Type B pancreatic cell (in vitro differentiated cells): ENCODE measurements at regions not wholly inside any gene's neighbourhood (a gene's known extent, or its start where the extent isn't known, plus 50 kb on each side); places are given as distances from the start of the nearest gene placed in this dataset.

ENCODE experiments used
- DNase-seq: peaks from one replicate; pipeline ENCODE4 v3.0.0; 2021; ENCODE audit warnings: mixed read lengths; ENCODE audit not compliant: unreplicated experiment; ENCODE audit errors: extremely low spot score
- H3K27ac Mint-ChIP-seq: 2 replicates; pipeline ENCODE4 v1.8.0; 2021; ENCODE audit warnings: mild to moderate bottlenecking, mixed read lengths
- H3K27me3 Mint-ChIP-seq: 2 replicates; pipeline ENCODE4 v1.8.0; 2021; ENCODE audit warnings: mixed read lengths
- H3K36me3 Mint-ChIP-seq: 2 replicates; pipeline ENCODE4 v1.8.0; 2021; ENCODE audit warnings: mixed read lengths
- H3K4me1 Mint-ChIP-seq: one replicate; pipeline ENCODE4 v1.8.0; 2021; ENCODE audit warnings: mixed read lengths; ENCODE audit not compliant: unreplicated experiment
- H3K4me3 Mint-ChIP-seq: 2 replicates; pipeline ENCODE4 v1.8.0; 2021; ENCODE audit warnings: mild to moderate bottlenecking, mixed read lengths
- H3K9me3 Mint-ChIP-seq: 2 replicates; pipeline ENCODE4 v1.8.0; 2021; ENCODE audit warnings: mixed read lengths
- TF ChIP-seq, protein P1 (sequence below): fragments of 200-600 bp; sonication (generic); conservative IDR thresholded peaks from 2 replicates; pipeline ENCODE4 v1.5.0; 2021; ENCODE audit warnings: antibody characterized with exemption, mild to moderate bottlenecking

DNA sequence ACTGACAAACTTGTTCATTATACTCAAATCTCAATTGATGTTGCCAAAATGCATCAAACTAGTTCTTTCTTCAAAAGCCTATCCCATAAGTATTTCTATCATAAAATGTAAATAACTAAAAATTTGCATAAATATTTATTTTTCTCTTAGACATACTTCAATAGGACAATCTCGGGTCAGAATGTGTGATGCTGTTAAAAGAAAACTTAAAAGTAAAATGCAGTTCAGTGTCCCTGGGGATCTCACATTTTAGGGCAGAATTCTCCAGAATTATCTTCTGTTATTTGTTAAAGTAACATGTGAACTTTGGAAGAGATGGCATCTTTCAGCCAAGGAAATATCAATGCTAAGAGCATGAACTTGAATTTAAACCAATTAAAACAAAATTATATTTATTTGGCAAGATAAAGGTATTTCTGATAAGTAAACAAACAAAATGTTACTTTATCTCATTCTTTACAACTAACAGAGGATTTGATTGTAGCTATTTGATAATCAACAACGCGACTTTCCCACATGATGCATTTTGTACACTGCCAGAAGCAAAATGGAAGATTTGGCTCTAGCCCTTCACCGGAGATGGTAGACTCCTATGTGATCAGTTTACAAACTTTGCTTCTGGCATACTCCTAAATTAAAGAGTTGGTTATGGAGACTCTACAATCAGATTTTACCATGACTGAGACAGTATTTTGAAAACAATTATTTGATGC, 169.5 kb upstream of the EDNRB start:
- Mint-ChIP-seq H3K4me3 (no peak overlapping the region), H3K36me3 (no peaks in the 10 kb centered on the region), H3K27me3 (no peaks in the 10 kb centered on the region), H3K4me1 (no peaks in the 10 kb centered on the region), H3K27ac (no peak overlapping the region), H3K9me3 (peaks cover under 1% of the 10 kb centered on the region)
- TF ChIP-seq, protein P1, sequence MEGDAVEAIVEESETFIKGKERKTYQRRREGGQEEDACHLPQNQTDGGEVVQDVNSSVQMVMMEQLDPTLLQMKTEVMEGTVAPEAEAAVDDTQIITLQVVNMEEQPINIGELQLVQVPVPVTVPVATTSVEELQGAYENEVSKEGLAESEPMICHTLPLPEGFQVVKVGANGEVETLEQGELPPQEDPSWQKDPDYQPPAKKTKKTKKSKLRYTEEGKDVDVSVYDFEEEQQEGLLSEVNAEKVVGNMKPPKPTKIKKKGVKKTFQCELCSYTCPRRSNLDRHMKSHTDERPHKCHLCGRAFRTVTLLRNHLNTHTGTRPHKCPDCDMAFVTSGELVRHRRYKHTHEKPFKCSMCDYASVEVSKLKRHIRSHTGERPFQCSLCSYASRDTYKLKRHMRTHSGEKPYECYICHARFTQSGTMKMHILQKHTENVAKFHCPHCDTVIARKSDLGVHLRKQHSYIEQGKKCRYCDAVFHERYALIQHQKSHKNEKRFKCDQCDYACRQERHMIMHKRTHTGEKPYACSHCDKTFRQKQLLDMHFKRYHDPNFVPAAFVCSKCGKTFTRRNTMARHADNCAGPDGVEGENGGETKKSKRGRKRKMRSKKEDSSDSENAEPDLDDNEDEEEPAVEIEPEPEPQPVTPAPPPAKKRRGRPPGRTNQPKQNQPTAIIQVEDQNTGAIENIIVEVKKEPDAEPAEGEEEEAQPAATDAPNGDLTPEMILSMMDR, result no peak
- no peak for DNase-seq

DNA sequence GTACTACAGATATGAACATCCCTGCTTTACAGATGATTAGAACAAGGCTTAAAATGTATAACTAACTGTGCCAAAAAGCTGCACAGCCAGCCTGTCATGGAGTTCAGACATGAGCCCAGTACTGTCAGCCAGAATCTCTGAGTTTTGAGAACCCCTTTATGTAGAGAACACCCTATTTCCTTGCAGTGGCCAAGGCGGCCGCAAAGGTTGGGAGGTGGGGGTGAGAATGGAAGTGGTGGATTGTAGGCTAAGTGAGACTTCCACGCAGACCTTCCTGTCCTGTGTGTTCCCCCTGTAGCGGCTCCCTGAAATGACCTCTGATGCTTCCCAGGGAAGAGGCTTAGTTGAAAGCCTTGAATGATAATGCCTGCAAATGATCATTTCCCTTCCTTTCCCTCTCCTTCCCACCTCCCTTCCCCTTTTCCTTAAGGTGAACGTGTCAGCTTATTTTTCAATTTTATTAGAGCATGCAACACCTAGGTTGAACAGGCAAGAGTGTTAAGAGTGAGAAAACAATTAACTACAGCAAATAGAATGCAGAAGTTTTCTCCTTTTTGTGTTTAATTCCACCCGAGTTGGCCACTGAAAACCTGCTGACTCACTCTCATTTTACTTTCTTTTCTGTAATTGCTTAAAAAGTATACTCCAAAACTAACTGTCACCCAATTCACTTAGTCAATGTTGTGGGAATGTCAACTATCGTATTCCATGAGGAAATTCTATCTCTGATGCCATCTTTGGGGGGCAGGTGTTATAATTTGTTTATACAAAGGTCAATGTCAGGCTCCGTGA, 167.0 kb upstream of the EDNRB start:
- Mint-ChIP-seq H3K36me3 (no peaks in the 10 kb centered on the region), H3K27ac (peak overlapping the region; percentile 20), H3K4me3 (no peak overlapping the region), H3K27me3 (no peaks in the 10 kb centered on the region), H3K9me3 (peaks cover 8% of the 10 kb centered on the region), H3K4me1 (no peaks in the 10 kb centered on the region)
- DNase-seq, result no peak
- TF ChIP-seq, protein P1, result no peak

DNA sequence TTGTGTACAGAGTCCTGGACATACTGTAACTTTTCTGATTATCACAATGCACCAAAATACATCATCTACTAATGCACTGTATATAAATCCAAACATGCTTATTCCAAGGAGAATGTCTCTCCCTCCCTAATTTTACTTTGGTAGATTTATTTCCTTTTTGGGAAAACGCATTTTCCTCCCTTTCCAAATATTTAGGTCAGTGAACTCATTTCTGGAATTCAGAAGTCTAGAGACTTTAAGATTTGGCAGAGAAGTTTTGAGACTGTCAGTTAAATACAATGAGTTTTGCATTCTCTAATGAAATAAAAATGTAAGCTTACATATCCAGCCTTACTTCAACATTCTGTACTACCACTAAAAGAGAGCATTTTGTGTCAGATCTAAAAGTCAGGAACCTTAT, 165.8 kb upstream of the EDNRB start:
- Mint-ChIP-seq H3K4me3 (no peak overlapping the region), H3K4me1 (no peaks in the 10 kb centered on the region), H3K9me3 (peaks cover 8% of the 10 kb centered on the region), H3K27me3 (no peaks in the 10 kb centered on the region), H3K27ac (no peak overlapping the region), H3K36me3 (no peaks in the 10 kb centered on the region)
- TF ChIP-seq, protein P1, result no peak
- DNase-seq, result no peak

DNA sequence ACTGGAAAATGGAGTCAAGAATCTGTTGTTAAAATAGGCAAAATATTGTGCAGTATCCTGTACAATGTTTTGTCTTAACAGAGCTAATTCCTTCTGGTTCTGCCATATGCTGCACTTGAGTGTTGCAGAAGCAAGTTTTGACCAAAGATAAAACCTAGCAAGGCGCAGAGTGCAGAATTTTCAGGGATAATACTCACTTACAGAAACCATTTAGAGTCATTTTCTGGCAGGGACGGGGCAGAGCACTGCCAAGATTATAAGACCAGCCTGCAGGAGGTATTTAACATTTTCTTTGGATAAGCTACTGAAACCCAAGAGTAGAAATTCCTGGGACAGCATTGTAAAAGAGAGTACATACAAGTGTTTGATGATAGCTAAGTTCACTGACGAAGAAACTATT, 159.5 kb upstream of the EDNRB start:
- Mint-ChIP-seq H3K27ac (no peak overlapping the region), H3K4me3 (no peak overlapping the region), H3K36me3 (no peaks in the 10 kb centered on the region), H3K27me3 (no peaks in the 10 kb centered on the region), H3K4me1 (no peaks in the 10 kb centered on the region), H3K9me3 (peaks cover 8% of the 10 kb centered on the region)
- DNase-seq, result no peak
- TF ChIP-seq, protein P1, result no peak

DNA sequence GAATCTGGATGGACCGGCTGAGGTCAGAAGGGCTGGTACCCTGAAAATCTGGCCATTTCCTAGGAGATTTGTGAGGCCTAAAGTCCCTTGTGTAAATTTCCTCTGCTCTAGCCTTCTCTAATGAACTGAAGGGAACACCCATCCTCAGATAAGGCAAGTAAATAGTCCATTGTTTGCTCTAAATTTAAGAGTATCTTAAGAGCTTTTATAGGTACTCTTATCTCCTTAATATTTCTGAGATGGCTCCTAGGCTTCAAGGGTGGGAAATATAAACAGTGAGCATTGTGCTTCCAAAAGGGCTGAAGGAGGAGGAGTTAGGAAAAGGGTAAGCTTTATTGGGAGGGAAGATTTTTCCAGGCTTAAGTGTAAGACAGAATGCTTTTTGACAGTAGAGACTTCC, 148.7 kb upstream of the EDNRB start:
- Mint-ChIP-seq H3K4me3 (no peak overlapping the region), H3K9me3 (no peaks in the 10 kb centered on the region), H3K4me1 (no peaks in the 10 kb centered on the region), H3K27ac (no peak overlapping the region), H3K36me3 (no peaks in the 10 kb centered on the region), H3K27me3 (no peaks in the 10 kb centered on the region)
- no peak for DNase-seq
- TF ChIP-seq, protein P1, result no peak
